HG02840 (cell line): ENCODE measurements at regions not wholly inside any gene's neighbourhood (a gene's known extent, or its start where the extent isn't known, plus 50 kb on each side); places are given as distances from the start of the nearest gene placed in this dataset.
"Not testable (repeated sequence)": the region's sequence is repeated elsewhere in the genome, so short reads cannot be mapped to it uniquely, and the experiment has no call there.

Experiments
- ATAC-seq: cut with Tn5 transposase; IDR thresholded peaks from one replicate; pipeline ENCODE4 v1.9.1; 2021; ENCODE audit warnings: mild to moderate bottlenecking, moderate library complexity, moderate number of reproducible peaks; ENCODE audit not compliant: unreplicated experiment, low FRiP score

GRCh38 chr1:222417264-222417663, 130.6 kb downstream of the HHIPL2 start:
- ATAC-seq, result no peak

GRCh38 chr1:222416001-222416791, 131.7 kb downstream of the HHIPL2 start:
- no peak for ATAC-seq

- no peak for ATAC-seq
These were observed 132.5 kb downstream of the HHIPL2 start for GRCh38 chr1:222415441-222415840.

- ATAC-seq, result no peak
These were observed 133.8 kb downstream of the HHIPL2 start for GRCh38 chr1:222413991-222414549.

- ATAC-seq, result no peak
These were observed 134.5 kb downstream of the HHIPL2 start for GRCh38 chr1:222413436-222413835.

GRCh38 chr1:222404710-222405109, 143.2 kb downstream of the HHIPL2 start:
- no peak for ATAC-seq

GRCh38 chr1:222399197-222399596, 148.7 kb downstream of the HHIPL2 start:
- ATAC-seq, result no peak

GRCh38 chr1:222394224-222394623, 153.7 kb downstream of the HHIPL2 start:
- ATAC-seq, result no peak

GRCh38 chr1:222392556-222392955, 155.3 kb downstream of the HHIPL2 start:
- ATAC-seq, result no peak

- no peak for ATAC-seq
These were observed 157.7 kb downstream of the HHIPL2 start for GRCh38 chr1:222390181-222390580.

GRCh38 chr1:222387007-222387814, 160.7 kb downstream of the HHIPL2 start:
- ATAC-seq, result no peak

GRCh38 chr1:222385955-222386354, 161.9 kb downstream of the HHIPL2 start:
- ATAC-seq, result no peak

- ATAC-seq, result no peak
These were observed 162.6 kb downstream of the HHIPL2 start for GRCh38 chr1:222385262-222385661.

- ATAC-seq, result no peak
These were observed 163.4 kb downstream of the HHIPL2 start for GRCh38 chr1:222384531-222384930.

- no peak for ATAC-seq
These were observed 165.7 kb downstream of the HHIPL2 start for GRCh38 chr1:222382171-222382570.

GRCh38 chr1:222377428-222378088, 170.3 kb downstream of the HHIPL2 start:
- no peak for ATAC-seq

GRCh38 chr1:222376791-222377190, 171.1 kb downstream of the HHIPL2 start:
- not testable (repeated sequence) for ATAC-seq

- ATAC-seq, result no peak
These were observed 172.2 kb downstream of the HHIPL2 start for GRCh38 chr1:222375701-222376100.

- ATAC-seq, result no peak
These were observed 173.9 kb downstream of the HHIPL2 start for GRCh38 chr1:222373831-222374602.

- ATAC-seq, result no peak
These were observed 174.7 kb downstream of the HHIPL2 start for GRCh38 chr1:222373216-222373615.
